Parathyroid adenoma (tissue), 2 donors: ENCODE measurements at regions not wholly inside any gene's neighbourhood (a gene's known extent, or its start where the extent isn't known, plus 50 kb on each side); places are given as distances from the start of the nearest gene placed in this dataset.

Experiments
- H2AFZ ChIP-seq: fragments of 300-600 bp; sonication (generic); one replicate; pipeline ENCODE4 v1.7.0; 2017; ENCODE audit warnings: antibody characterized with exemption, mild to moderate bottlenecking
- H3K27ac ChIP-seq: fragments of 300-600 bp; sonication (generic); one replicate; pipeline ENCODE4 v1.7.0; 2017
- H3K27me3 ChIP-seq: fragments of 300-600 bp; sonication (generic); one replicate; pipeline ENCODE4 v1.7.0; 2017; ENCODE audit warnings: low read length; ENCODE audit not compliant: control insufficient read depth, insufficient read depth
- H3K36me3 ChIP-seq: fragments of 300-600 bp; sonication (generic); one replicate; pipeline ENCODE4 v1.7.0; 2017; ENCODE audit warnings: low read length; ENCODE audit not compliant: control insufficient read depth, insufficient read depth
- H3K4me1 ChIP-seq: fragments of 300-600 bp; sonication (generic); one replicate; pipeline ENCODE4 v1.7.0; 2017; ENCODE audit warnings: control low read depth
- H3K4me2 ChIP-seq: fragments of 300-600 bp; sonication (generic); one replicate; pipeline ENCODE4 v1.7.0; 2017; ENCODE audit warnings: low read length
- H3K4me3 ChIP-seq: fragments of 300-600 bp; sonication (generic); one replicate; pipeline ENCODE4 v1.7.0; 2017; ENCODE audit warnings: low read depth, low read length
- H3K79me2 ChIP-seq: fragments of 300-600 bp; sonication (generic); one replicate; pipeline ENCODE4 v1.7.0; 2017; ENCODE audit warnings: control low read depth
- H3K9ac ChIP-seq: fragments of 300-600 bp; sonication (generic); one replicate; pipeline ENCODE4 v1.7.0; 2017; ENCODE audit warnings: mild to moderate bottlenecking
- H3K9me3 ChIP-seq: fragments of 300-600 bp; sonication (generic); one replicate; pipeline ENCODE4 v1.7.0; 2017; ENCODE audit warnings: low read length; ENCODE audit not compliant: control insufficient read depth
- TF ChIP-seq, protein P1 (sequence below): fragments of 300-600 bp; sonication (generic); IDR thresholded peaks from one replicate; pipeline ENCODE4 v1.7.0; 2017; ENCODE audit warnings: antibody characterized with exemption, mild to moderate bottlenecking
- donor health status: primary hyperparathyroidism.

DNA sequence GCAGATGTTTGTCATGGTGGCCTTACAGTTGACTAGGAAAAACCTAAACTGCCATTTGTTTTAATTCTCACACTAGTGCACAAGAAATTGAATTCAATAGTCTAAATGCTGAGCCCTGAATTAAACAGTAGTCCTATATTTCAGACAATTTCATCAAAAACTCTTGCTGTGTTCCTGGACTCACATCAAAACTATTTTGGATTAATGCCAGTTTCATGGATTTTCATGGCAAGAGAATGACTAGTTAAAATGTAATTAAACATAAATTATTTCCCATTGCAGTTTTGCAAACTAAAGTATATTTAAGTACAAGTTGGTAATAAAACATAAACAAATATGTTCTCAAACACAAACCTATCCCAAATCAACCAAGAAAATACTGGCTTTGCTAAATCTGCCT is 468.0 kb upstream of the PRICKLE1 start:
- no peaks in the 10 kb centered on the region for H3K4me1 ChIP-seq

DNA sequence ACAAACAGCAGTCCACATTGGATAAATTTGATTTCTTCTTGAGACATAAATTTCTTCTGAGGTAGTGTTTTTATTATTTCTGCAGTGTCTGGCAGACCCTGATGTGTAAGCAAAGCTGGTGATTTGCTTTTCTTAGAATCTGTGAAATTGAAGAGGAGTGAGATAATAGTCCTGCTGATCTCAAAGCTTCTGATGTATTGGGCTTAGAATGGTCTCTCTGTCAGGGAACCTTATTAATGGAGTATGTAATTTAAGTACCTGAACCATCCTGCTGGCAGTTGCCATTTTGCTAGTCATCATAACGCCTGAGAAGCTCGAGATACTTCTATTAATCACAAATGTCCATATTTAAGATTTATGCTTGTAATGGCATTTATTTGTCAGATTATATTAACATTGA is 464.5 kb upstream of the PRICKLE1 start:
- H2AFZ ChIP-seq = no peak overlapping the region
- H3K9ac ChIP-seq = no peak overlapping the region
- no peaks in the 10 kb centered on the region for H3K36me3 ChIP-seq
- H3K4me3 ChIP-seq = no peak overlapping the region
- TF ChIP-seq, protein P1, sequence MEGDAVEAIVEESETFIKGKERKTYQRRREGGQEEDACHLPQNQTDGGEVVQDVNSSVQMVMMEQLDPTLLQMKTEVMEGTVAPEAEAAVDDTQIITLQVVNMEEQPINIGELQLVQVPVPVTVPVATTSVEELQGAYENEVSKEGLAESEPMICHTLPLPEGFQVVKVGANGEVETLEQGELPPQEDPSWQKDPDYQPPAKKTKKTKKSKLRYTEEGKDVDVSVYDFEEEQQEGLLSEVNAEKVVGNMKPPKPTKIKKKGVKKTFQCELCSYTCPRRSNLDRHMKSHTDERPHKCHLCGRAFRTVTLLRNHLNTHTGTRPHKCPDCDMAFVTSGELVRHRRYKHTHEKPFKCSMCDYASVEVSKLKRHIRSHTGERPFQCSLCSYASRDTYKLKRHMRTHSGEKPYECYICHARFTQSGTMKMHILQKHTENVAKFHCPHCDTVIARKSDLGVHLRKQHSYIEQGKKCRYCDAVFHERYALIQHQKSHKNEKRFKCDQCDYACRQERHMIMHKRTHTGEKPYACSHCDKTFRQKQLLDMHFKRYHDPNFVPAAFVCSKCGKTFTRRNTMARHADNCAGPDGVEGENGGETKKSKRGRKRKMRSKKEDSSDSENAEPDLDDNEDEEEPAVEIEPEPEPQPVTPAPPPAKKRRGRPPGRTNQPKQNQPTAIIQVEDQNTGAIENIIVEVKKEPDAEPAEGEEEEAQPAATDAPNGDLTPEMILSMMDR = no peak
- no peaks in the 10 kb centered on the region for H3K79me2 ChIP-seq
- H3K27ac ChIP-seq = no peak overlapping the region
- H3K4me1 ChIP-seq = no peaks in the 10 kb centered on the region
- no peaks in the 10 kb centered on the region for H3K9me3 ChIP-seq
- H3K27me3 ChIP-seq = no peaks in the 10 kb centered on the region
- no peak overlapping the region for H3K4me2 ChIP-seq

More for the DNA sequence above, 468.0 kb upstream of the PRICKLE1 start:
- TF ChIP-seq, protein P1 = no peak
- no peak overlapping the region for H3K27ac ChIP-seq
- H3K4me3 ChIP-seq = no peak overlapping the region
- no peaks in the 10 kb centered on the region for H3K9me3 ChIP-seq
- no peaks in the 10 kb centered on the region for H3K36me3 ChIP-seq
- H3K27me3 ChIP-seq = no peaks in the 10 kb centered on the region
- no peak overlapping the region for H2AFZ ChIP-seq
- no peak overlapping the region for H3K9ac ChIP-seq
- no peak overlapping the region for H3K4me2 ChIP-seq
- no peaks in the 10 kb centered on the region for H3K79me2 ChIP-seq

DNA sequence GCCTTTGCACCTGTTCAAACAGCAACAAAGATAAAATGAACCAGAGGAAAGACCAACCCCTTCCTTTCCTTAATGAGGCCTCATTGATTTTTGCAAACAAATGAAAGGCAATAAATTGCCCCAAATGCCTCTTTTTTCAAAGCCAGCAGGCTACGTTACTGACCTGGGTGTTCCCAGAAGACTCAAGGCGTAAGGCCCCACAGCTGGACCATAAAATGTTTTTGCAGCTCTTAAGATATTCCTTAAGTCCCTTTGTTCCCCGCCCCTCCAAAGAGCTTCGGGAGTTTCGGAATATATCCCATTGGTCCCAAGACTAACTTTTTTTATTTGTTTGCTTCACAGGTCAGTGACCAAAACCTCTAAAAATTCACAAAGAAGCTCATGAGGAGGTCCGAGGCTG is 462.9 kb upstream of the PRICKLE1 start:
- Histone ChIP-seq H2AFZ (no peak overlapping the region), H3K9ac (no peak overlapping the region), H3K4me3 (no peak overlapping the region), H3K36me3 (no peaks in the 10 kb centered on the region), H3K27me3 (no peaks in the 10 kb centered on the region), H3K79me2 (no peaks in the 10 kb centered on the region), H3K4me1 (no peaks in the 10 kb centered on the region), H3K27ac (no peak overlapping the region), H3K4me2 (no peak overlapping the region), H3K9me3 (no peaks in the 10 kb centered on the region)
- TF ChIP-seq, protein P1 = no peak

DNA sequence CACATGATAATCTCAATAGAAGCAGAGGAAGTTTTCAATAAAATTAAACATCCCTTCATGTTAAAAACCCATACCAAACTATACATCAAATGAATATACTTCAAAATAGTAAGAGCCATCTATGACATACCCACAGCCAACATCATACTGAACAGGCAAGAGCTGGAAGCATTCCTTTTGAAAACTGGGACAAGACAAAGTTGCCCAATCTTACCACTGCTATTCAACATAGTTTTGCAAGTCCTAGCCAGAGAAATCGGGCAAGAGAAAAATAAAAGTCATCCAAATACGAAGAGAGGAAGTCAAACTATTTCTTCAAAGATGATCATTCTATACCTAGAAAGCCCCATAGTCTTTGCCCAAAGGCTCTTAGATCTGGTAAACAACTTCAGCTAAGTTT is 454.7 kb upstream of the PRICKLE1 start:
- Histone ChIP-seq H3K27ac (no peak overlapping the region), H3K79me2 (no peaks in the 10 kb centered on the region), H3K4me1 (no peaks in the 10 kb centered on the region), H3K9ac (no peak overlapping the region), H3K9me3 (no peaks in the 10 kb centered on the region), H3K27me3 (no peaks in the 10 kb centered on the region), H3K4me2 (no peak overlapping the region), H3K4me3 (no peak overlapping the region), H2AFZ (no peak overlapping the region), H3K36me3 (no peaks in the 10 kb centered on the region)
- TF ChIP-seq, protein P1 = no peak

DNA sequence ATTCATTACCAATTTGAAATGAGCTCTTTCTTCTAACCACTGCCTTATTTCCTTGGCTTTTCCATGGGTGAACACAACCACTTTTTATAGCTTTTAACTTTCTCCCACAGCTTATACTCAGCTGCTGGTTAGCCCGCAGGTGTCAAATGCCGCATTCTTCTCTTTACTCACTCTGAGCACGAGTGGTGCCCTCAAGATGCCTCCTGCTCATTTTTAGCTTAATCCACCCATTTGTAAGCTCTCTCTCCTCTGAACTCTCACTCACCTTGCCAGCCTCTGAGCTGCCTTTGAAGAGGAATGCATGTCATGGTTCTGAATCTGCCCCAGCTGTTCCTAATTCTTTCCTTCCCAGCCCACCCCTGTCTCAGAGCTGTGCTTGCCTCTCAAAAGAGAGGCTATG is 449.4 kb upstream of the PRICKLE1 start:
- Histone ChIP-seq H2AFZ (no peak overlapping the region), H3K9ac (no peak overlapping the region), H3K79me2 (no peaks in the 10 kb centered on the region), H3K4me2 (no peak overlapping the region), H3K9me3 (no peaks in the 10 kb centered on the region), H3K27ac (no peak overlapping the region), H3K36me3 (no peaks in the 10 kb centered on the region), H3K4me3 (no peak overlapping the region), H3K27me3 (no peaks in the 10 kb centered on the region), H3K4me1 (no peaks in the 10 kb centered on the region)
- TF ChIP-seq, protein P1 = no peak
